HCEC 1CT (cell line): ENCODE measurements at regions not wholly inside any gene's neighbourhood (a gene's known extent, or its start where the extent isn't known, plus 50 kb on each side); places are given as distances from the start of the nearest gene placed in this dataset.

Experiments
- DNase-seq: peaks from one replicate; pipeline ENCODE4 v3.0.0-alpha.2; 2017

DNA sequence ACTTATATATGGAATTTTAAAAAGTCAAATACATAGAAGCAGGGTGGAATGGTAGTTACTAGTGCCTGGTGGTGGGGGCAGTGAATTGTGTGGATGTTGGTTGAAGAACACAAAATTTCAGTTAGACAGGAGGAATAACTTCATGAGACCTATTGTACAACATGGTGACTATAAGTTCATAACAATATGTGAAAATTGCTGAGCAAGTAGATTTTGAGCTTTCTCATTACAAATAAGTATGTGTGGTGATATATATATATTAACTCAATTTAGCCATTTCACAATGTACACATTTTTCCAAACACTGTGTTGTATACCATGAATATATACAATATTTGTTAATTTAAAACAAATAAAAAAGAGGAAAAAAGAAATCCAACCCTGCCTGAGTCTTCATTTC is 641.1 kb downstream of the DIAPH3 start:
- no peak for DNase-seq

DNA sequence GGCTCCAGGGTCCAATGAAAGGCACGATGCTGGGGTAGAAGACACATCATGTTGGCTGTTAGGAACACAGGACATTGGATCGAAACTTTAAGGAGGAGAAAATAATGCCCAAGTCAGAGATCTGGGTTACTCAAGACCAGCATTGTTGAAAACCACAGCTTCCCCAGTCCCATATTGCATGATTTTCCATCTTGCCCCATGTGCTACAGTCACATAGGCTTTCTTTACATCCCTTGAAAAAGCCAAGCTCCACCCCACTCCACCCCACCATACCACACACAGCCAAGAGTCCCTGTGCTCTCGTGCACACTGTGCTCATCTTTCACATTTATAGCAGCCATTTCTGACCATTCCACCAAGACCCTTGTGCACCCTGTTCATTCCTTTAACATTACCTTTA is 636.2 kb downstream of the DIAPH3 start:
- no peak for DNase-seq

DNA sequence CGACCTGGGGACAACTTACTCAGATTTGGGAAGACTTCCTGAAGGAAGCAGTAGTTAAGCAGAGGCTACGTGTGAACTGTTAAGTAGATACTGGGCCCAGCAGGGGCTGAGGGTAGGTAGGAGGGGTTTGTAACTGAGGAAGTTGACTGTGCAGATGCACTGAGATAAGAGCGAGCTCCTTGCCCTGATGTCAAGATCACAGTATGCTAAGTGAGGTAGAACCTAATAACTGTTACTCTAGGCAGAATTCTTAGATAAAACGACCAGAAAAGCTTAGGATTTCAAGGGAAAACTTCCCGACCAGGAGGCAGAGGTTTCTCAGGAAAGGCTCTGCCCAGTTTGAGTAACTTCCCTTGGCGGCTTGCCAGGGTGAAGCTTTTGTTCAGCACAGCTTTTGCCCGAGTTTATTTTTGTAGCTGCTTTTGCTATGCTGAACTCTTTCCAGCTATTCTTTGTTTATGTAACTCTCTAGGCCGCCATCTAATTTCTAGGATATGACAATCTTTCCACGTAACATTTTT is 632.1 kb downstream of the DIAPH3 start:
- DNase-seq, result no peak

DNA sequence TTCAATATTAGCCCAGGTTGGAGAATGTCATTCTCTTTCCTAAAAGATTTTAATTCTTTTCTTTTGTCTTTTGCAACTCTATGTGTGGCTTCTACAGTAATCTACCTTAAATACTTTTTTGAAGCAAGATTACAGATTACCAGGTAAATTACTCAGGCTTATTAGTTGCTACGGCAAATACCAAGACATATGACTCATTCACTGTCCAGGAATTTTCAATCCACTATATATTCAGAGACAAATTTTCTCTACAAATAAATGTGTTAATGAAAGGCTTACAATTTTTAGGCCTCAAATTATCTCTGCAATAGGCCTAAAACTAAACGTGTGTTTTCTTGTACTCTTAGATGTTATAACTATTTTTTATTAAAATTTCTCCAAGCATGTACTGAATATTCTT is 631.3 kb downstream of the DIAPH3 start:
- no peak for DNase-seq

DNA sequence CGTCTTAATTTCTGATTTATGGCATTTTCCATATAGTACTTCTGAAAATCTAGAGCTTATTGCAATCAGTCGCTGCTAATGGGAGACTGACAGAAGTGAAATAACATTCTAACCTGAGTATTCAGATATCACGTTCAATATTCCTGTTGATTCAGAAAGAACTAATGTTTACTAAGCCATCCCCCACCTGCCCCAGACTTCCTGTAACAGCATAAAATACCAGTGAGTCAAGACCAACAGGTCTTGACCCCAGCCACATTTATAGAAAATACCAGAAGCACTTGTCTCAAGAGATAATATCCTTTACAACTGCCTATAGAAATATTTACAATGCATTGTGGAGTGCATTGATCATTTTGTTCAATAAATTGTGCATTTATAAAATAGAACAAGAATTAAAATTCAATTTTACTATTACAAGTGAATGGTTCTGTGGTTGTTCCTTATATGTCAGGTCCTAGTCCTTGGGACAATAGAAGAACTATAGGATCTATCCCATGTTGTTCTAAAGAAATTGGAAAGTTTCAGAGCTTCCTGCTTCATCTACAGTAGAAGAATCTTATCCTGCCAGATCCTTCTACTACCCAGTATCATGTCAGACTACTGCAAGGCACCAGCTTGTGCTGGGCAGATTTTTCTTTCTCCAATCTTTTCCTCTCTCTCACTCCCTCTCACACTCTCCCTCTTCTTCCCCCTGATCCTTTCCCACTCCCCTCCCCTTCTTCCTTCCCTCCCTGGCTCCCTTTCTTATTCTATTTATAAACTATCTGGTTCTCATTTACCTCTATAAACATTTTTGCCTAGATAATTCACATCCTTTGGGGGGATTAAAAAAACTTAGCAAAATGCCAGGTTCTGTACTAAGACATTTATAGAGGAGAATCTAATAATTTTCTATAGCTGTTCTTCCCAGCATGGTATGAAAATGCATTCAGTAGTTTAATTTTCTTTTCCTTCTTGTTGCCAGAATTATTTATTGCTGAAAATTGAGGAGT is 629.9 kb downstream of the DIAPH3 start:
- no peak for DNase-seq

DNA sequence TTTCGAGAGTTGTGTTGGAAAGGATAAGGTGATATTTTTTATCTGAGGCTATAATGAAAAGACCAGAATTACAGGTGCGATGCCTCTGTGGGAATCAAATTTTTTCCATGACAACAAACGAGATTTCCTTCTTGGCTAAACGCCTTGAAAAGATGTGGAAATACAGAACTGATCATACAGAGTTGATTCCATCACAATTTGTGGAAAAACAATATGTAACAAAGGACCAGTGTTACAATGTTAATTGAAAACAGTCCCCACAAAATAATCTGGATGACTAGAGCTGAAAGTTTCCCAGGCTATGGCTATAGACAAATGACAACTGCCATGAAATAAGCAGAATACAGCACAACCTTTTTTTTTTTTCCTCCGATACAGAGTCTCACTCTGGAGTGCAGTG is 628.9 kb downstream of the DIAPH3 start:
- no peak for DNase-seq

DNA sequence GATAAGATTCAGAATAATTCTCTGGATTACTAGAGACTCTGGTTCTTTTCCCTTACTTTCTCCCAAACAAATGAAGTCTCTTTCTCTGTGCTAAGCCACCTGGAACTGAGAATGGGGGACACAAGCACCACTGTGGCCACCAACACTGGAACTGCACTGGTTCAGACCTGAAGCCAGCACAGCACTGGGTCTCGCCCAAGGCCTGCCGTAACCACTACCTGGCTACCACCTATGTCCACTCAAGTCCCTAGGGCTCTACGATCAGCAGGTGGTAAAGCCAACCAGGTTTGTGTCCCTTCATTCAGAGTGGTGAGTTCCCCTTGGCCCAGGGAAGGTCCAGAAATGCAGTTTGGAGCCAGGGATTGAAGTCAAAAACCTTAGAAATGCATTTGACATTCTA is 626.2 kb downstream of the DIAPH3 start:
- no peak for DNase-seq

DNA sequence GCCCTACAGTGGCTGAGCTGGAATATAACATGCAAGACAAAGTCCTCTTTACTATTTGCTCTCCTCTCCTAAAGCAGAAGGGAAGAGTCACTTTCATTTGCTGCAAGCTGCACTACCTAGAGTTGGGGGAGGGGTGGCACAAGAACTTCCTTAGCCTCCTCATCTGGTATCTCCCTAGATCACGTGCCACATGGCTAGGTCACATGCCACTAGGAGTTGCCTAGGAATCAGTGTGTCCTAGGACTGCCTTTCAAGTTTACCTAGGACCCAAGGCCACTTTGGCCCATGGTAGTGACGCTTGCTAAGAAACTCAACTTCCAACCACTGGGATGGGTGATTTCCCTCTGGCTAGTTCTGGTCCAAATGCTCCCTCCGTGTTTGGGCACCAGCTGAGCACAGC is 625.2 kb downstream of the DIAPH3 start:
- no peak for DNase-seq

DNA sequence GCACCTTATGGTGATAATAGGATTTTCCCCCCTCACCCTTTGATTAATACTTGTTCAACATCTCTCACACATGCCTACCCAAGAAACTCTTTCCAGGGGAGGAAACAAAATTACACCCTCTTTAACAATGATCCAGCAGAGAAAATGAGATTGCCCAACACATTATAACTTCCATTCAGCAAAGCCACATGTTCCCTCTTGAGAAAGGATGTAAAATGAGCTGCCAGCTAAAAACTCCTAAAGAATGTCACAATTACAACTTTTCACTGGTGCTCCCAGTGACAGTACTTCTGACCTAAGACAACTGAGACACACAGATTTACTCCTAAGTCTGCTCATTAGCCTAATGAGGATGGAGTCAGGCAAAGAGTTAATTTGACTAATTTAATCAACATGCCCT is 621.4 kb downstream of the DIAPH3 start:
- no peak for DNase-seq

DNA sequence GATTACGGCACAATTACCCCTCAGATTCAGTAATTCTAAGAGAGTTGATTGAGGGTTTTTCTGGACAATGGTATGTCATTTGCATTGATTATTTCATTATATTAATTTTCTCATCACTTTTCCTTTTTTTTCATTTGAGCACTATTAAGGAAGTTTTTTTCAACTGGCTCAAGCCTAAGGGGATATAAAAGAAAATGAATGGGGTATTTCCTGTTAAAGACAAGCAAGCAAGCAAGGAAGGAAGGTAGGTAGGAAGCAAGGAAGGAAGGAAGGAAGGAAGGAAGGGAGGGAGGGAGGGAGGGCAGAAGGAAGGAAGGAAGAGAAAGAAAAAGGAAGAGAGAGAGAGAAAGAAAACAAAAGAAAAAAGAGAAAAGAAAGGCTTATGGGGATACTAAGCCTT is 620.3 kb downstream of the DIAPH3 start:
- no peak for DNase-seq

DNA sequence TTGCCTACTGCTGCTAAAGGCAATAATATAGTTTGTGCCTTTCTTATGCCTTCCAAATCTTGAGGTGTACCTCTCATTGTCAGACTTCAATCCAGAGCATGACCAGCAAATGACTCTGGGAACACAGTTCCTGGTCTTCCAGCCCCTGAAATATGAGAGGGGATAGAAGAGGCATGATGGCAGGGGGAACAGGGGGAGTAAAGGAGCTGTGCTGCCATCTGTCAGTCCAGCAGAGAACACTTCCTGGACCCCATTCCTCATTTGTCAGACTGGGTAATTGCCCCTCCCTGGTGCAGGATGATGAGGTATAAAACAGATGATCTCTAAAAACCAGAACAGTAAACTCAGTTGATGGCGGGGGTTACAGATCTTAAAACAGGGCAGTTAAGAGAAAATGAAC is 618.7 kb downstream of the DIAPH3 start:
- no peak for DNase-seq

DNA sequence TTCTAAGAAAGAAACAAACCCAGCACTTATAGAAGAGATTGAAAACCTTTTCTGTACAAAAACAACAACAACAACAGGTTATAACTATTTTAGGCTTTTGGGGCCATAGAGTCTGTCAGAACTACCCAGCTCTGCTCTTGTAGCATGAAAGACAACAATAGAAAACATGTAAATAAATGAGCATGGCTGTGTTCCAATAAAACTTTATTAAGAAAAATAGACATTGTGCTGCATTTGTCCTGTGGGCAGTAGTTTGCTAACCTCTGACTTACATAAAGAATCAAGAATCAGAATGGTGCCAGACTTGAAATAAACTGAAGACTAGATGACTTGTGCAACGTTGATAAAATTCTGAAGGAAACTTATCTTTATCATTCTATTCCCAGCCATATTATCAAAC is 617.5 kb downstream of the DIAPH3 start:
- no peak for DNase-seq

DNA sequence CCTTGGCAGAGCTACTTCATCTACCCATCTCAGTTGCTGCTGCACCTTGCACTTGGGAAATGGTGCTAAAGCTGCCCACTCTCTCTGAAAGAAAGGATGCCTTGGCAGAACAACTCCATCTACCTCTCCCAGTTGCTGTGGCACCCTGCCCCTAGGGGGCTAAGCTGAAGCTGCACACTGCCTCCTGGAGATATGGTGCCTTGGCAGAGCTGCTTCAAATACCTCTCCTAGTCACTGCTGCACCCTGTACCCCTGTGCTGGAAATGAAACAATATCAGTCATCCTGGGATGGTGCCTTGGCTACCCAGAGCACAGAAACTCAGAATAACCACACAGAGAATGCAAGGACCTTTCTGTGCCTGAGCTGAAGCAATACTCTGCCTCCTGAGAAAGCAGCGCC is 615.8 kb downstream of the DIAPH3 start:
- no peak for DNase-seq

DNA sequence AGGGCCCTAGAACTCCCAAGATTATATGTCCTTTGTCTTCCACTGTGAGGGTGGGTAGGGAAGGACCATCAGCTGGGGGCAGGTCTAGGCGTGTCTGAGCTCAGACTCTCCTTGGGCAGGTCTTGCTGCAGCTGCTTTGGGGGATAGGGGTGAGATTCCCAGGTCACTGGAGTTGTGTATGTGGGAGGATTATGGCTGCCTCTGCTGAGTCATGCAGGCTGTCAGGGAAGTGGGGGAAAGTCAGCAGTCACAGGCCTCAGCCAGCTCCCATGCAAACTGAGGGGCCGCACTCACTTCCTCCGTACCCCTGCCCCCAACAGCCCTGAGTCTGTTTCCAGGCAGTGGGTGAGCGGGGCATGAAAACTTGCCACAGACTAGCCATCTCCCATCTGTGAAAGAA is 600.8 kb downstream of the DIAPH3 start:
- DNase-seq, result no peak

DNA sequence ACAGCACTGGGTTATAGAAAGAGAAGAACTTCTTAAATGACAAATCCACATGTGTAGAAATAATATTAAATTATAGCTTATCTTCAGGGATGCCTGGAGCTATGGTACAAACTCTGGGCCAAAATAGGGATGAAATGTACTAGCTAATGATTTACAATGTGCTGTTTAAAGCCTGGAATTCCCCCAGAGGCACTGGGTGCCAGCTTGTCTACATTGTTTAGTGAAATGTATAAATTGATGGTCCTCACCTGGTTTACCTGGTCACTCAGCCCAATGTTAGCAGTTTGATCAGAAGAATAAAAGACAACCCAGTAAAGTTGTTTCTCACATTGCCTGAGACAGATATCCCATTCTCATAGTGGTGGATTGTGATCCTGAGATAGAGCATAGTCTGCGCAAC is 597.2 kb downstream of the DIAPH3 start:
- DNase-seq, result no peak

DNA sequence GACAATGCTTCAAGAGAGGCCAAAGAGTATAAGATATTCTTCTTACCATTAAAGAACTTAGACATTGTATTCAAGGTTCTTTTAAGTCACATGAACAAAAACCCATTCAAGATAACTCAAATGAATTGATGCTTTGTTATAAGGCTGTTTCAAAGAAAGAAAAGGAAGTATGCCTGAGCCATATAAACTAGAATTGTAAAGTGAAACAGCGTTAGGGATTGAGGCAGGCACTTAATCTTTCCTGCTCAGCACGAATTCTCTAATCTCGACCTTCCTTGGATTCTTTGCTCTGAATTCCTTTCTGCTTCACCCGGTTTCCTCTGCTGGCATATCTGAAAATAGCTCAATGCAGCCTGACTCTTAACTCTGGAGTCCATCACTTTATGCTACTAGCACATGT is 595.4 kb downstream of the DIAPH3 start:
- no peak for DNase-seq

DNA sequence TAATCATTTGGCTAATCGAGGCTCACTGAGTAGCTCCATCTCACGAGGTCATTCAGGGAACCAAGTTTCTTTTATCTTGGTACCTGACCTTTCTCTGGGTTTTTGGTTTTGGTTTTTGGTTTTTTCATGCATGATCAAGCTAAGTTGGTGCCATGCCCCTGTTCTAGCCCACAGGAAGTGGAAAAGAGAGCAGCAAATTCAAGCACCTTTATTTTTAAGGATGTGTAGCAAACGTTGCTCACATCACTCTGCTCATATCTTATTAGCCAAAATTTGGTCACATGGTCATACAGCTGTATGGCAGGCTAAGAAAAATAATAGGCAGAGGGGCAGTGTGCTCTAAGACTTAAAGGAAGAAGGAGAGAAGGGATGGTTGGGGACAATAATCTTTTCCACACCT is 593.5 kb downstream of the DIAPH3 start:
- DNase-seq, result no peak

DNA sequence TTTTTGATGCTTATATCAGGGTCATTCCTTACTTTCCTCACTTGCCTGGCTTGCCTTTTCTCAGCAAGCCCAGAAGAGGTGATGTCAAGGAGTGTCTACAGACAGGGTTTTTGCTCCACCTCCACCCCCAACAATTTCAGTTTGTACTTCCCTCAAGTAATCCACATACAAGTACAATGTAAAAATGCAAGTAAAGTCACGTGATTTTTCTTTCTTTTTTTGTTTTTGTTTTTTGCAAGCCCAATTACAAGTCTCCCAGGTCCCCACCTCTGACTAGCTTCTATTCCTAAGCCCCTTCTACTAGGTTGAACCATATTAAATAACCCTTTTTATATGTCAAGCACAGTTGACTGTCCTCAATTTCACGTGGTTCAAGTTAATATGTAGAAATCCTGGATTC is 579.6 kb downstream of the DIAPH3 start:
- DNase-seq, result no peak

DNA sequence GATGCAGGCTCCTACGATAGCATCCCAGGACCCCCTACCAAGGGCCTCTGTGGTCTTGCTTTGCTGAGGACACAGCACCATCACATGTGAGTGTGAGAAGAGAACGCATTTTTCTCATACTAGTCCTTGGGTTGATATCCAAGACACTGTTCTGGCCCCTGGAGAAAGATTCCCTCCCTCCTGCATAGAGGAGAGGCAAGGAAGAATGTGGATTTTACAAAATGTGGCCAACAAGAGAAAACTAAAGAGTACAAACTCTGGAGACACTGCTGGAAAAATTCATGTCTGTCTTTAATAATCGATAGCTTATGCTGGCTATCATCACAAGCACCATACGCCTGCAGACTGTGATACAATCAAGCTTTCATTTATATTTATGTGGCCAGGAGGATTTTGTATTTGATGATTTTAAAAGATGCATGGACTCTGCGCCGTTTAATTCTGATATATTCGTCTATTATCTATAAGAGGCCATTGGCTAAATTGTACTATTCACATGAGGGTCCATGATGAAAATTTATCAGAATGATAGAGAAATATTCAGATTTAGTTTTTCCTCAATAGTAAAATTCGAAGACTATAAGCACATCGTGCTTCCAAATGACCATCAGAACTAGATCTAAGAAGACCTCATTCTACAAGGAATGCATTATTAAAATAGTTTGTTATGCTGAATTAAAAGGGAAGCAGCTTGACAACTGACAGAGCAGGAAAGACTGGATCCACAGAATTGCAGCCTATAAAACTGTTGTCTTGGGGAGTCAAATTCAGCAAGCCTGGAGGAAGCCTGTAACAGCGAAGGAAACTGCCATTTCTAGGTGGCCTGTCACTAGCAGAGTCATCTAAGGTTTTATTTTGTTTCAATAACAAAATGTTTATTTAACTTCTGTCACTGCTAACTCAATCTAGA is 578.7 kb downstream of the DIAPH3 start:
- DNase-seq, result no peak

DNA sequence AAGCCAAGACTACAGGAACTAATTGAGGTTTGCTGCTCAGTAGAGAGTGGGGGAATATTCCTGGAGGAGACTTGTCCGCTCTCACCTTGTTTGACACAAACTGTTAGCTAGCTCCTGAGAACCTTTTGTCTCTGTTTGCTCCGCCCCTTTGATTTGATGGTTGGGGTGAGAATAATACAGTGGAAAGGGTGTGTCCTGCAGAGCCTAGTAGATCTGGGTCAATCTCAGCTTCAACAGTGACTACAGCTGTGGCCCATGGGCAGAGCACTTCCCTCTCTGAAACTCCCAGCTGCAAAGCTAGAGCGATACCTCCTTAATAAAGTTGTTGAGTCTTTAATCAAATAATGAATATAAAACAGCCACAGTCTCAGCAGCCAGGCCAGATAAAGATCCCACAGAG is 576.7 kb downstream of the DIAPH3 start:
- no peak for DNase-seq

DNA sequence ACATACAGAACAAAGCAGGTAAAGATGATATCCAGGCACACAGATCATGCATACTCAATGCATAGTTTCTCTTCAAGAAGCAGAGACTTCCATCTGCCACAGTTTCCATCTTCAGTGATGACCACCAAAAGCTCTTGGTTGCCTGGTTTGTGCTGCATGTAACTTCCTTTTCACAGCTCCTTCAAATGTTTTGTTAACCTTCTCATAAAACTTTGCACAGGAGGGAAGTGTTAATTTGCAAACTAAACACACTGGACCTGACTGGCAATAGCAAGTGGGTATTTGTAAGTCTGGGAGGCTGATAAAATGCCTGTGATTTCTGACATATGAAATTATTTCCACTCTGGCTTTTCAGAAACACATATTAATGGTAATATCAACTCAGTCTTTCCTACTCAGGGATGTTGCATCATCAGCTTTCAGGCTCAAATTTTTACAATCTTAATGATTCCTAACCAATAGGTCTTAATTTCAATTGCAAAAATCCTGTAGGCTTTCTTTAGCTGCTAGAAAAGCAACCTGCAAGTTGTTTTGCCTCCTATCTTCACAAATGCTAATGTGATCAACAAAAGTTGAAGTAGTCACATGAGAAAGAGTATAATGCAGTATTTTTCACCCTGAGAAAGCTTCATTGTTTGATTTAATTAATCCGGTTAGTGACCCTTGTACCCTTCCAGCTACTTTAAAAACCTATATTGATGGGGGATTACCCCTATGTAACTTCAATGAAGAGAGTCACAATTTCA is 575.6 kb downstream of the DIAPH3 start:
- no peak for DNase-seq

DNA sequence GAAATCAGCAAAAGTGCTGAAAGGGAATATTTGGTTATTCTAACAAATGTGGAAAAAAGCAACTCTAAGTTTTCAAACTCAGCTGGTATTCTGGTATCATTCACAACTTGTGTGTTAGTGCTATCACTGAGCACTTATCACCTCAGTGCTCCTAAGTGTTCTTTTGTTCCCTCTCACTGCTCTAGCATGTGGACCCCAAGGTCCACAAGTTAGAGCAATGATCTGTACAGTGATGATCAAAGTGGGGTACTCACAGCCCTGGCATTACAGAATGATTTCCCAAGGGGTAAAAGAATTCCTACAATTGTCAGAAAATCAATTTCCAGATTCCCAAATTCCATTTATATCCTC is 575.0 kb downstream of the DIAPH3 start:
- DNase-seq, result no peak

DNA sequence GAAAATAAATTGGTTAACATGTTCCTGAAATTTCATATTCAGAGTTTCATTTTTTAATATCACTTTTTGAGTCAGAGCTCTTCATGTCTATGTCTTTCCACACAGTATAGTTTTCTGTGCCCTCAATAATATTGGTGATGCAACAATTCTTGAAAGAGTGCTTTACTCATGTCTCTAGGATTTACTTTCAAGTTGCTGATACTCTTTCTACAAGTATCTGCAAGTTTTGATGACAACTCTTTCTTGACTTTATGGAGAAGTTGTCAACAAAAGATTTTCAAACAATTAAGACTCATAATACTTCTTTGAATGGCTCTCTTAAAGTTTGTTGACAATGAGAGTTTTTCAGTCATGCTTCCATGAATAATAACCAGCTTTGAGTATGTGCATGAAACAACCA is 561.7 kb downstream of the DIAPH3 start:
- DNase-seq, result no peak
